ENCODE measurements at regions not wholly inside any gene's neighbourhood (a gene's known extent, or its start where the extent isn't known, plus 50 kb on each side); places are given as distances from the start of the nearest gene placed in this dataset.
A peak's percentile ranks its signal among the peaks of the same experiment; 100 is the strongest.
"Not testable (repeated sequence)": the region's sequence is repeated elsewhere in the genome, so short reads cannot be mapped to it uniquely, and the experiment has no call there.

DNA sequence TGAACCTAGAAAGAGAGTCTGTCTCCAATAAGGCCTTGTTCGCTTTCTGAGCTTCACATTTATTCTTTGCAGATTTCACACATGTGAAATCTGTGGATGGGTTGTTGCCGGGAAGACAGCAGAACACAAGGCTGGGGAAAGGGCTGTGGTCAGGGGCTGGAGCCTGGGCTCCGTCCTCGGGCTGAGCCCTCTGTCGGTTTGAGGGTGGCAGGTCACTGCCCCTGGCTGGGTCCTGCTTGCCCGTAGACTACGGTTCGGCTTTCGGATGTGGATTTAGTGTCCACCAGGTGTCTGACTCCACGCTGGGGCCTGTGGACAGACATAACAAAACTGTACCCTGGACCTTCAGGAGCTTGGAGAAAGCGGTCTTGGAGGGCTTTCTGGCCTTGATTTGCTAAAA, 117.0 kb upstream of the ALX4 start:
- TF ChIP-seq, protein P1, sequence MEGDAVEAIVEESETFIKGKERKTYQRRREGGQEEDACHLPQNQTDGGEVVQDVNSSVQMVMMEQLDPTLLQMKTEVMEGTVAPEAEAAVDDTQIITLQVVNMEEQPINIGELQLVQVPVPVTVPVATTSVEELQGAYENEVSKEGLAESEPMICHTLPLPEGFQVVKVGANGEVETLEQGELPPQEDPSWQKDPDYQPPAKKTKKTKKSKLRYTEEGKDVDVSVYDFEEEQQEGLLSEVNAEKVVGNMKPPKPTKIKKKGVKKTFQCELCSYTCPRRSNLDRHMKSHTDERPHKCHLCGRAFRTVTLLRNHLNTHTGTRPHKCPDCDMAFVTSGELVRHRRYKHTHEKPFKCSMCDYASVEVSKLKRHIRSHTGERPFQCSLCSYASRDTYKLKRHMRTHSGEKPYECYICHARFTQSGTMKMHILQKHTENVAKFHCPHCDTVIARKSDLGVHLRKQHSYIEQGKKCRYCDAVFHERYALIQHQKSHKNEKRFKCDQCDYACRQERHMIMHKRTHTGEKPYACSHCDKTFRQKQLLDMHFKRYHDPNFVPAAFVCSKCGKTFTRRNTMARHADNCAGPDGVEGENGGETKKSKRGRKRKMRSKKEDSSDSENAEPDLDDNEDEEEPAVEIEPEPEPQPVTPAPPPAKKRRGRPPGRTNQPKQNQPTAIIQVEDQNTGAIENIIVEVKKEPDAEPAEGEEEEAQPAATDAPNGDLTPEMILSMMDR (IDR thresholded peaks at IDR 0.05), result no peak
- peaks cover 62% of the 10 kb centered on the region for H3K27me3 Mint-ChIP-seq (ENCODE audit: low read depth)
- no peak overlapping the region for H3K27ac Mint-ChIP-seq (ENCODE audit: unreplicated experiment)

DNA sequence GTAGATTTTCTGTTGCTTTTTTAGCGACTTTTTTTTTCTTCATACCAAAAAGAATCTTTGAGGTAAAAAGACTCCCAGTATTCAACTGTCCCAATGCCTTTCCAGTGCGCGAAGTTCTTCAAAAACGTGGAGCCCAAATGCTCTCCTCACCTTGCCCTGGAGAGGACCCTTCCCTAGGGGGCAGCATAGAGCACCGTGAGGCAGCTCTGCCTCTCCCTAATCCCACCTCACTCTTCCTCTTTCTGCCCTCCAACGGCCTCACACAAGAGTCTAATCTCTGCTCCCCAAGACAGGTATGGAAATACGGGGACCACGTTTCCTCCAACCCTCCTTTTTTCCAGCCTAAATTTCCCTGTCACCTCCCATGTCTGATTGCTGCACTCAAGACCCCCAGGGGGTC, 117.5 kb upstream of the ALX4 start:
- peaks cover 63% of the 10 kb centered on the region for H3K27me3 Mint-ChIP-seq (ENCODE audit: low read depth)
- no peaks in the 10 kb centered on the region for H3K4me1 Mint-ChIP-seq (ENCODE audit: low read depth)
- no peaks in the 10 kb centered on the region for H3K36me3 Mint-ChIP-seq (ENCODE audit: low read depth)
- TF ChIP-seq, protein P1 (IDR thresholded peaks at IDR 0.05), result peak; percentile 49
- DNase-seq (ENCODE audit: low spot score), result no peak
- H3K27ac Mint-ChIP-seq (ENCODE audit: unreplicated experiment), result no peak overlapping the region
- peaks cover under 1% of the 10 kb centered on the region for H3K9me3 Mint-ChIP-seq (ENCODE audit: low read depth)
- no peak overlapping the region for H3K4me3 Mint-ChIP-seq (ENCODE audit: unreplicated experiment)

More for the DNA sequence above, 117.0 kb upstream of the ALX4 start:
- no peaks in the 10 kb centered on the region for H3K4me1 Mint-ChIP-seq (ENCODE audit: low read depth)
- H3K4me3 Mint-ChIP-seq (ENCODE audit: unreplicated experiment), result no peak overlapping the region
- DNase-seq (ENCODE audit: low spot score), result no peak
- H3K9me3 Mint-ChIP-seq (ENCODE audit: low read depth), result no peaks in the 10 kb centered on the region
- H3K36me3 Mint-ChIP-seq (ENCODE audit: low read depth), result no peaks in the 10 kb centered on the region

DNA sequence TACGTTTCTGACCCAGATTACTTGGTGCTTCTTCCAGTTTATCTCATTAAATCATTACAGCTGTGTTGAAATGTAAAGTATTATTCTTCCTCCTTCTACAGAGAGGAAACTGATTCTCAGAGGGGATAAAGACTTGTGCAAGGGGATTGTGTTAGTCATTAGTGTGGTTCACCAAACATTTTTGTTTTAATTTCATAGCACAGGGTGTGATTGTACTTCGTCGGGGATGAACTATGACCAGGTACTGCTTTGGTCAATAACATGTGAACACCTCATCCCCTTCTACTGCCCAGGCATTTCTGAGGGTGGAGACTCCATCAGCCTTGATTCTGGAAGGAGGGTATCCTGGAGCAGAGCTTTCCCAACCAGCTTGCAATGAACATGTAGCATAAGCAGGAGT, 120.2 kb upstream of the ALX4 start:
- TF ChIP-seq, protein P1 (IDR thresholded peaks at IDR 0.05), result no peak
- Mint-ChIP-seq H3K4me1 (ENCODE audit: low read depth) (no peaks in the 10 kb centered on the region), H3K27me3 (ENCODE audit: low read depth) (peaks cover 68% of the 10 kb centered on the region), H3K4me3 (ENCODE audit: unreplicated experiment) (no peak overlapping the region), H3K27ac (ENCODE audit: unreplicated experiment) (no peak overlapping the region), H3K36me3 (ENCODE audit: low read depth) (no peaks in the 10 kb centered on the region), H3K9me3 (ENCODE audit: low read depth) (peaks cover 7% of the 10 kb centered on the region)
- no peak for DNase-seq (ENCODE audit: low spot score)

DNA sequence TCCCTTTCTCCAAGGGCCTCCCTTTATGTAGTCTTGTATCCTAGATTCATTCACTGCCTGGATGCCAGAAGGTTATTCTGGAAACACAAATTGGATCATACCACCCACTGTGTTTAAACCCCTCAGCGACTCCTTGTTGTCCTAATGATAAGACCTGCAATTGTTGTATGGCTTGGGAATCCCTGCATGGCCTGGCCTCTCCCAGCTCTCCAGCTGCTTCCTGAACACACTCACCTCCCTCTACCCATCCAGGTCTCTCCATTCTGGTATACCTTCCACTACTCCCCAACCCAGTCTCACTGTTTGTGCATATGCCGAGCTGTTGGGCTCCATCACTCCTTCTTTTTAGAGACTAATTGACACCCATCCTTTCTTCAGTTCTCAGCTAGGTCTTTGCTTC, 124.3 kb upstream of the ALX4 start:
- Mint-ChIP-seq H3K36me3 (ENCODE audit: low read depth) (no peaks in the 10 kb centered on the region), H3K4me3 (ENCODE audit: unreplicated experiment) (no peak overlapping the region), H3K27ac (ENCODE audit: unreplicated experiment) (no peak overlapping the region), H3K27me3 (ENCODE audit: low read depth) (peaks cover 72% of the 10 kb centered on the region), H3K9me3 (ENCODE audit: low read depth) (peaks cover 7% of the 10 kb centered on the region), H3K4me1 (ENCODE audit: low read depth) (no peaks in the 10 kb centered on the region)
- DNase-seq (ENCODE audit: low spot score), result no peak
- TF ChIP-seq, protein P1 (IDR thresholded peaks at IDR 0.05), result no peak

DNA sequence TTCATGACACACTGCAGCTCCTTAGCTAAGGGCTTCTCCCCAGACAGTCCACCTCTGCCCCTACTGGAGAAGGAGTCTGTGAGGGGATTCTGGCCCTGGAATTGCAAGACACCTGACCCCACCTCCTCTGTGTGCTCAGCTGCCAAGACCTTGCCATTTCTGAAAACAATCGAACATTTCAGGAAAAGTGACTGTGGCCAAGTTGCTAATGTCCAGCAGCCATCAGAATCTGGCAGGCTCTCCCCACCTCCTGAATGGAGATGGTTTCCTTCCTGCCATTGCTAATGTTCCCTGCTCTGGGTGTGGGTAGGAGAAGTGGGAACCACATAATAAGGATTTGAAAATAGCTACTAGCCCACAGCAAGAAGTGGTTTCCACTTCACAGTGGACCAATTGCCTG, 127.2 kb upstream of the ALX4 start:
- H3K27ac Mint-ChIP-seq (ENCODE audit: unreplicated experiment), result no peak overlapping the region
- no peak overlapping the region for H3K4me3 Mint-ChIP-seq (ENCODE audit: unreplicated experiment)
- no peaks in the 10 kb centered on the region for H3K4me1 Mint-ChIP-seq (ENCODE audit: low read depth)
- peaks cover 22% of the 10 kb centered on the region for H3K9me3 Mint-ChIP-seq (ENCODE audit: low read depth)
- TF ChIP-seq, protein P1 (IDR thresholded peaks at IDR 0.05), result no peak
- peaks cover 74% of the 10 kb centered on the region for H3K27me3 Mint-ChIP-seq (ENCODE audit: low read depth)
- DNase-seq (ENCODE audit: low spot score), result no peak
- H3K36me3 Mint-ChIP-seq (ENCODE audit: low read depth), result peaks cover 2% of the 10 kb centered on the region

DNA sequence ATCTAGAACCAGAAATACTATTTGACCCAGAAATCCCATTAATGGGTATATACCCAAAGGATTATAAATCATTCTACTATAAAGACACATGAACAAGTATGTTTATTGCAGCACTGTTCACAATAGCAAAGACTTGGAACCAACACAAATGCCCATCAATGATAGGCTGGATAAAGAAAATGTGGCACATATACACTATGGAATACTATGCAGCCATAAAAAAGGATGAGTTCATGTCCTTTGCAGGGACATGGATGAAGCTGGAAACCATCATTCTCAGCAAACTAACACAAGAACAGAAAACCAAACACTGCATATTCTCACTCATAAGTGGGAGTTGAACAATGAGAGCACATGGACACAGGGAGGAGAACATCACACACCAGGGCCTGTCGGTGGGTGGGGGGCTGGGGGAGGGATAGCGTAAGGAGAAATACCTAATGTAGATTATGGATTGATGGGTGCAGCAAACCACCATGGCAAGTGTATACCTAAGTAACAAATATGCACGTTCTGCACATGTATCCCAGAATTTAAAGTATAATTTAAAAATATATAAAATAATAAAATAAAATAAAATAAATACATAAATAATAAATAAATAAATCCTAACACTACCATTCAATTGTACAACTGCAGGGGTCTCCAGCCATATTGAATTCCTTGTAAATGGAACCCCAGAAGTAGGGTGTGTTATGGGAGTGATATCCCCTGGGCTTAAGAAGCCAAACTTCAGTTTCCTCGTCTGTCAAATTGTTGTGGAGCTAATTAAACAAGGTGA, 122.4 kb upstream of the CD82 start:
- not testable (repeated sequence) for H3K27ac Mint-ChIP-seq (ENCODE audit: unreplicated experiment); H3K4me3 Mint-ChIP-seq (ENCODE audit: unreplicated experiment); H3K36me3 Mint-ChIP-seq (ENCODE audit: low read depth); DNase-seq (ENCODE audit: low spot score); H3K4me1 Mint-ChIP-seq (ENCODE audit: low read depth)
- H3K27me3 Mint-ChIP-seq (ENCODE audit: low read depth), result peaks cover 57% of the 10 kb centered on the region
- H3K9me3 Mint-ChIP-seq (ENCODE audit: low read depth), result peaks cover 18% of the 10 kb centered on the region
